ENCODE measurements at regions not wholly inside any gene's neighbourhood (a gene's known extent, or its start where the extent isn't known, plus 50 kb on each side); places are given as distances from the start of the nearest gene placed in this dataset.

- 43 to 46% methylated on average over 2 of the region's 2 CpGs for WGBS, 2 donors
- intact Hi-C loops (cut with DNase I): no loop called here
- TF ChIP-seq POLR2A (IDR thresholded peaks at IDR 0.05) (no peak), CTCF (IDR thresholded peaks at IDR 0.05) (no peak)
- Histone ChIP-seq H3K36me3 (replicated peaks in 1 of 2; ENCODE audit: insufficient read depth in 1 of 2, low read depth in 2 of 2) (no peaks in the 10 kb centered on the region), H3K4me3 (no peak overlapping the region), H3K27me3 (no peaks in the 10 kb centered on the region), H3K4me1 (no peaks in the 10 kb centered on the region), H3K9me3 (no peaks in the 10 kb centered on the region), H3K27ac (no peak overlapping the region)
- ATAC-seq (no peak), DNase-seq (no peak)
These were observed 49.9 kb upstream of the TMEM106B start for GRCh38 chr7:12161146-12161545.
